ENCODE measurements at regions not wholly inside any gene's neighbourhood (a gene's known extent, or its start where the extent isn't known, plus 50 kb on each side); places are given as distances from the start of the nearest gene placed in this dataset.

- Histone ChIP-seq H2BK120ac (ENCODE audit: low read depth, low read length, poor library complexity, severe bottlenecking) (no peak overlapping the region), H3K79me1 (ENCODE audit: insufficient read depth, low read depth, low read length, poor library complexity, severe bottlenecking) (no peaks in the 10 kb centered on the region), H3K79me2 (ENCODE audit: insufficient read depth, low read length) (no peaks in the 10 kb centered on the region), H3K23ac (ENCODE audit: insufficient read length, low read depth, low read length) (no peak overlapping the region), H3K4ac (ENCODE audit: low read depth, low read length) (no peak overlapping the region), H3K4me2 (ENCODE audit: insufficient read depth, insufficient read length, low read length) (no peak overlapping the region), H2AK5ac (ENCODE audit: insufficient read length, low read length) (no peak overlapping the region), H4K91ac (ENCODE audit: insufficient read length, low read depth, low read length) (no peak overlapping the region), H4K8ac (replicated peaks; ENCODE audit: insufficient read length, low read depth, low read length) (no peak overlapping the region), H3K23me2 (ENCODE audit: insufficient read length, low read depth, low read length, poor library complexity, severe bottlenecking) (no peaks in the 10 kb centered on the region), H3K4me1 (ENCODE audit: insufficient read depth, low read length) (peaks cover 2% of the 10 kb centered on the region; the same call in 1 of the 2 replicates), H4K20me1 (ENCODE audit: control insufficient read depth, insufficient read depth, insufficient read length) (no peaks in the 10 kb centered on the region), H2BK5ac (ENCODE audit: insufficient read length, low read length) (no peak overlapping the region), H3K14ac (ENCODE audit: insufficient read depth, low read length) (no peak overlapping the region), H2AFZ (ENCODE audit: low read length) (no peak overlapping the region), H3K56ac (ENCODE audit: insufficient read length, low read depth, low read length) (no peak overlapping the region), H2BK12ac (ENCODE audit: insufficient read length, low read depth, low read length) (no peak overlapping the region), H3K9me3 (ENCODE audit: control insufficient read depth, low read depth, low read length) (no peaks in the 10 kb centered on the region), H2BK15ac (ENCODE audit: low read depth, low read length) (no peak overlapping the region), H3K27ac (ENCODE audit: insufficient read length, low read depth, low read length) (no peak overlapping the region), H4K5ac (ENCODE audit: insufficient read length, low read depth, low read length) (no peak overlapping the region), H3K9ac (ENCODE audit: extremely low read depth, insufficient read length, low read length) (no peak overlapping the region), H3K18ac (ENCODE audit: insufficient read length, low read depth, low read length) (no peak overlapping the region), H3T11ph (ENCODE audit: low read length) (no peak overlapping the region), H3K27me3 (ENCODE audit: insufficient read depth, low read length) (no peaks in the 10 kb centered on the region), H2BK20ac (ENCODE audit: low read depth, low read length, poor library complexity, severe bottlenecking) (no peak overlapping the region)
- H3K27ac Mint-ChIP-seq = no peak overlapping the region; a peak in 1 of 7 replicates
- DNase-seq = no peak
- no CpG with 5 or more reads among the region's 4 CpGs for WGBS (ENCODE audit: extremely low coverage, insufficient read length, low lambda C conversion rate)
- no peak overlapping the region for H3K4me3 Mint-ChIP-seq
- no peak for TF ChIP-seq CTCF (conservative IDR thresholded peaks at IDR 0.05)
- H3K4me1 Mint-ChIP-seq = peaks cover 25% of the 10 kb centered on the region in 2 experiments
- no peaks in the 10 kb centered on the region; a peak in 2 of 5 replicates for H3K9me3 Mint-ChIP-seq
- H3K27me3 Mint-ChIP-seq (ENCODE audit: low read depth) = peaks cover 9% of the 10 kb centered on the region
- H3K36me3 Mint-ChIP-seq (ENCODE audit: insufficient read depth in 1 of 3, low read depth in 3 of 3) = no peaks in the 10 kb centered on the region
Measured at GRCh38 chr12:124637163-124637562, 69.8 kb upstream of the NCOR2 start.

All from H9 (cell line).